ENCODE measurements at regions not wholly inside any gene's neighbourhood (a gene's known extent, or its start where the extent isn't known, plus 50 kb on each side); places are given as distances from the start of the nearest gene placed in this dataset.

DNA sequence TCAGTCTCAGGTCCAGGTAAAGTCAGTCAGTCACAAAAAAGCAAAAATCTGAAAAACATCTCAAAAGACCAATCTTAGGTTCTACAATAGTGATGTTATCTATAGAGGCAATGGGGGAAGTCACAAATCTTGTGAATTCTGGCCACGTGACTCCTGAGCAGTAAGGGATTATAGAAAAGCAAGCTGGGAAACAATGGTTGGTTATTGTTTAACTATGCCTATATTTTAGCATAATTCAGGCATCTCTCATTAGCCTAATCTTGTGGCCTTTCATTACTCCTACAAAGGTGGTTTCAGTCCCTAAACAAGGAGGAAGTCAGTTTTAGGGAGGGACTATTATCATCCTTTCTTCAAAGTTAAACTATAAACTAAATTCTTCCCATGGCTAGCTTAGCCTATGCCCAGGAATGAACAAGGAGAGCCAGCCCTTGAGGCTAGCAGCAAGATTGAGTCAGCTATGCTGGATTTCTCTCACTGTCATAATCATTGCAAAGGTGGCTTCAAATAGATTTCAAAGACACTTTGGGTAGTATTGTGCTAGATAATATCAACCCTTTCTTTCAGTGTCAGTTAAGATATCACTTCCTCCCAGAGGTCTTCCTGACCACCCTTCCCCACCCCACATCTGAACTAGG, 56.4 kb upstream of the ITGA6 start:
- TF ChIP-seq, protein P1, sequence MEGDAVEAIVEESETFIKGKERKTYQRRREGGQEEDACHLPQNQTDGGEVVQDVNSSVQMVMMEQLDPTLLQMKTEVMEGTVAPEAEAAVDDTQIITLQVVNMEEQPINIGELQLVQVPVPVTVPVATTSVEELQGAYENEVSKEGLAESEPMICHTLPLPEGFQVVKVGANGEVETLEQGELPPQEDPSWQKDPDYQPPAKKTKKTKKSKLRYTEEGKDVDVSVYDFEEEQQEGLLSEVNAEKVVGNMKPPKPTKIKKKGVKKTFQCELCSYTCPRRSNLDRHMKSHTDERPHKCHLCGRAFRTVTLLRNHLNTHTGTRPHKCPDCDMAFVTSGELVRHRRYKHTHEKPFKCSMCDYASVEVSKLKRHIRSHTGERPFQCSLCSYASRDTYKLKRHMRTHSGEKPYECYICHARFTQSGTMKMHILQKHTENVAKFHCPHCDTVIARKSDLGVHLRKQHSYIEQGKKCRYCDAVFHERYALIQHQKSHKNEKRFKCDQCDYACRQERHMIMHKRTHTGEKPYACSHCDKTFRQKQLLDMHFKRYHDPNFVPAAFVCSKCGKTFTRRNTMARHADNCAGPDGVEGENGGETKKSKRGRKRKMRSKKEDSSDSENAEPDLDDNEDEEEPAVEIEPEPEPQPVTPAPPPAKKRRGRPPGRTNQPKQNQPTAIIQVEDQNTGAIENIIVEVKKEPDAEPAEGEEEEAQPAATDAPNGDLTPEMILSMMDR (IDR thresholded peaks at IDR 0.05; ENCODE audit: low read length) = no peak
- TF ChIP-seq EZH2 (IDR thresholded peaks at IDR 0.05; ENCODE audit: borderline replicate concordance, low read length) = no peak

Measured in OCI-LY1 (cell line).